Suprapubic skin (tissue), 4 donors: ENCODE measurements at regions not wholly inside any gene's neighbourhood (a gene's known extent, or its start where the extent isn't known, plus 50 kb on each side); places are given as distances from the start of the nearest gene placed in this dataset.
A peak's percentile ranks its signal among the peaks of the same experiment; 100 is the strongest.

ENCODE experiments used
- DNase-seq, 2 donors: peaks; one replicate each; pipeline ENCODE4 v3.0.0-alpha.2; 2019; ENCODE audit warnings: low spot score in 2 of 2
- H3K27ac ChIP-seq: fragments of 200-600 bp; sonication (generic); one replicate; pipeline ENCODE4 v1.5.1; 2019
- H3K27me3 ChIP-seq: fragments of 200-600 bp; sonication (generic); one replicate; pipeline ENCODE4 v1.5.1; 2019
- H3K36me3 ChIP-seq: fragments of 200-600 bp; sonication (generic); one replicate; pipeline ENCODE4 v1.5.1; 2019
- H3K4me1 ChIP-seq: fragments of 200-600 bp; sonication (generic); one replicate; pipeline ENCODE4 v1.5.1; 2019
- H3K4me3 ChIP-seq: fragments of 200-600 bp; sonication (generic); one replicate; pipeline ENCODE4 v1.5.1; 2019; ENCODE audit warnings: mild to moderate bottlenecking
- H3K9me3 ChIP-seq: fragments of 200-600 bp; sonication (generic); one replicate; pipeline ENCODE4 v1.5.1; 2019
- CTCF ChIP-seq, 2 donors: fragments of 200-600 bp in 1 of 2; fragments of 450-650 bp in 1 of 2; sonication (generic) in 1 of 2; IDR thresholded peaks; one replicate each; pipeline ENCODE4 v1.5.1; 2016 to 2019; ENCODE audit warnings: antibody characterized with exemption in 2 of 2, mild to moderate bottlenecking in 1 of 2, moderate library complexity in 1 of 2
- EP300 ChIP-seq: sonication (generic); formaldehyde crosslinking; IDR thresholded peaks from one replicate; pipeline ENCODE4 v1.6.1; 2017; ENCODE audit warnings: antibody characterized with exemption
- POLR2A ChIP-seq, 2 donors: fragments of 450-650 bp; IDR thresholded peaks; one replicate each; pipeline ENCODE4 v1.6.1; 2017; ENCODE audit warnings: antibody characterized with exemption in 2 of 2, mild to moderate bottlenecking in 2 of 2, moderate library complexity in 2 of 2
- POLR2AphosphoS5 ChIP-seq, 3 donors: sonication (generic); formaldehyde crosslinking; IDR thresholded peaks; one replicate each; pipeline ENCODE4 v1.6.1; 2017; ENCODE audit warnings: antibody characterized with exemption in 3 of 3
- WGBS: methylation state at CpG from one replicate; pipeline ENCODE4 v1.1.5; 2018; 5-methylcytosine and 5-hydroxymethylcytosine counted together

- H3K27ac ChIP-seq, result peak overlapping the region; percentile 99
- DNase-seq, result no peak
Measured at GRCh38 chr9:129478961-129479630, 141.8 kb downstream of the C9orf50 start.

GRCh38 chr9:129478461-129478860 is 142.4 kb downstream of the C9orf50 start:
- no peak for TF ChIP-seq EP300
- no peak for TF ChIP-seq POLR2AphosphoS5 (IDR thresholded peaks at IDR 0.05)
- Histone ChIP-seq H3K9me3 (no peaks in the 10 kb centered on the region), H3K4me1 (peaks cover 51% of the 10 kb centered on the region), H3K36me3 (no peaks in the 10 kb centered on the region), H3K4me3 (no peak overlapping the region), H3K27ac (peak overlapping the region; percentile 21), H3K27me3 (no peaks in the 10 kb centered on the region)
- 94% methylated on average over 3 of the region's 3 CpGs for WGBS
- DNase-seq, result no peak

More at GRCh38 chr9:129478961-129479630, 141.8 kb downstream of the C9orf50 start:
- WGBS, result 76% methylated on average over 8 of the region's 13 CpGs
- no peaks in the 10 kb centered on the region for H3K36me3 ChIP-seq
- H3K27me3 ChIP-seq, result no peaks in the 10 kb centered on the region
- peaks cover 51% of the 10 kb centered on the region for H3K4me1 ChIP-seq
- H3K4me3 ChIP-seq, result no peak overlapping the region
- no peaks in the 10 kb centered on the region for H3K9me3 ChIP-seq
- TF ChIP-seq CTCF (IDR thresholded peaks at IDR 0.05) (no peak), POLR2AphosphoS5 (IDR thresholded peaks at IDR 0.05) (no peak), EP300 (no peak), POLR2A (IDR thresholded peaks at IDR 0.05) (no peak)

GRCh38 chr9:129476821-129477611 is 143.9 kb downstream of the C9orf50 start:
- Histone ChIP-seq H3K4me3 (no peak overlapping the region), H3K27ac (no peak overlapping the region), H3K27me3 (no peaks in the 10 kb centered on the region), H3K9me3 (no peaks in the 10 kb centered on the region), H3K36me3 (no peaks in the 10 kb centered on the region), H3K4me1 (peaks cover 44% of the 10 kb centered on the region)
- no peak for DNase-seq
- 79% methylated on average over 13 of the region's 17 CpGs for WGBS
- TF ChIP-seq POLR2AphosphoS5 (IDR thresholded peaks at IDR 0.05) (no peak), EP300 (no peak), CTCF (IDR thresholded peaks at IDR 0.05) (no peak), POLR2A (IDR thresholded peaks at IDR 0.05) (no peak)

- H3K27me3 ChIP-seq, result no peaks in the 10 kb centered on the region
- peak overlapping the region; percentile 47 for H3K27ac ChIP-seq
- 83% methylated on average over 6 of the region's 6 CpGs for whole genome bisulfite sequencing
- no peak overlapping the region for H3K4me3 ChIP-seq
- no peaks in the 10 kb centered on the region for H3K36me3 ChIP-seq
- H3K9me3 ChIP-seq, result no peaks in the 10 kb centered on the region
- TF ChIP-seq POLR2AphosphoS5 (IDR thresholded peaks at IDR 0.05) (no peak), CTCF (IDR thresholded peaks at IDR 0.05) (no peak), POLR2A (IDR thresholded peaks at IDR 0.05) (no peak), EP300 (no peak)
- H3K4me1 ChIP-seq, result peaks cover 34% of the 10 kb centered on the region
- DNase-seq, result peak in 1 of 2 donors; percentile 64
Measured at GRCh38 chr9:129474740-129475404, 146.0 kb downstream of the C9orf50 start.

- 42% methylated on average over 15 of the region's 15 CpGs for WGBS
- TF ChIP-seq EP300 (no peak), POLR2AphosphoS5 (IDR thresholded peaks at IDR 0.05) (no peak), POLR2A (IDR thresholded peaks at IDR 0.05) (no peak), CTCF (IDR thresholded peaks at IDR 0.05) (no peak)
- H3K9me3 ChIP-seq, result no peaks in the 10 kb centered on the region
- no peaks in the 10 kb centered on the region for H3K36me3 ChIP-seq
- DNase-seq, result no peak
- no peak overlapping the region for H3K4me3 ChIP-seq
- H3K27me3 ChIP-seq, result no peaks in the 10 kb centered on the region
- H3K4me1 ChIP-seq, result peaks cover 32% of the 10 kb centered on the region
- peak overlapping the region; percentile 47 for H3K27ac ChIP-seq
Measured at GRCh38 chr9:129473523-129474244, 147.2 kb downstream of the C9orf50 start.
